ENCODE measurements at regions not wholly inside any gene's neighbourhood (a gene's known extent, or its start where the extent isn't known, plus 50 kb on each side); places are given as distances from the start of the nearest gene placed in this dataset.
"Not testable (repeated sequence)": the region's sequence is repeated elsewhere in the genome, so short reads cannot be mapped to it uniquely, and the experiment has no call there.

GRCh38 chr9:30609713-30610112 lies 1774.7 kb upstream of the ACO1 start:
- dilution Hi-C loops (cut with MboI; ENCODE audit: extremely low pct_ligation_motif_present, low sequenced_read_pairs) (no loop called here), intact Hi-C loops (cut with micrococcal nuclease) (no loop called here)
- TF ChIP-seq GATA2 (IDR thresholded peaks at IDR 0.05; ENCODE audit: insufficient read depth, insufficient read length, low read depth, low read length): no peak
- no peaks in the 10 kb centered on the region for H3K9me1 ChIP-seq (replicated peaks; ENCODE audit: control insufficient read depth, extremely low read depth, insufficient read depth, low read length)
- no peaks in the 10 kb centered on the region for H3K27me3 ChIP-seq (ENCODE audit: control insufficient read depth in 2 of 2, insufficient read depth in 2 of 2, low read length in 2 of 2)
- no peaks in the 10 kb centered on the region for H4K20me1 ChIP-seq (replicated peaks; ENCODE audit: control insufficient read depth, extremely low read depth, insufficient read depth, low read length)
- H3K79me2 ChIP-seq (ENCODE audit: control insufficient read depth, insufficient read depth, low read length): no peaks in the 10 kb centered on the region
- POLR2A ChIA-PET: no interaction called here
- no TSS peak for BruUV-seq (replicated peaks)
- no peak overlapping the region for H2AFZ ChIP-seq (ENCODE audit: low read depth, low read length)
- no peaks in the 10 kb centered on the region for H3K4me1 ChIP-seq (ENCODE audit: control insufficient read depth, extremely low read depth, insufficient read depth, low read length)
- H3K27ac ChIP-seq (ENCODE audit: insufficient read depth, low read depth, low read length): no peak overlapping the region
- no peak overlapping the region for H3K4me2 ChIP-seq (ENCODE audit: insufficient read depth, low read length)
- CTCF ChIA-PET: no interaction called here
- H3K36me3 ChIP-seq (ENCODE audit: control insufficient read depth in 2 of 2, extremely low read depth in 1 of 2, insufficient read depth in 2 of 2, low read length in 2 of 2): no peaks in the 10 kb centered on the region
- no peak overlapping the region for H3K4me3 ChIP-seq (replicated peaks in 1 of 3; ENCODE audit: insufficient read depth in 1 of 3, low read depth in 1 of 3, low read length in 3 of 3)
- H3K9me3 ChIP-seq (replicated peaks; ENCODE audit: control insufficient read depth, insufficient read depth, low read length): no peaks in the 10 kb centered on the region
- DNase-seq (ENCODE audit: low read depth, low spot score): no peak
- no peak overlapping the region for H3K9ac ChIP-seq (replicated peaks; ENCODE audit: extremely low read depth, insufficient read depth, low read length)
- no peak for FAIRE-seq

- H2AFZ ChIP-seq (ENCODE audit: low read depth, low read length); CTCF ChIA-PET; DNase-seq (ENCODE audit: low read depth, low spot score); H3K79me2 ChIP-seq (ENCODE audit: control insufficient read depth, insufficient read depth, low read length); H3K4me2 ChIP-seq (ENCODE audit: insufficient read depth, low read length); FAIRE-seq; dilution Hi-C loops (cut with MboI; ENCODE audit: extremely low pct_ligation_motif_present, low sequenced_read_pairs); H3K9me3 ChIP-seq (replicated peaks; ENCODE audit: control insufficient read depth, insufficient read depth, low read length); H3K9ac ChIP-seq (replicated peaks; ENCODE audit: extremely low read depth, insufficient read depth, low read length); H3K4me1 ChIP-seq (ENCODE audit: control insufficient read depth, extremely low read depth, insufficient read depth, low read length); H3K9me1 ChIP-seq (replicated peaks; ENCODE audit: control insufficient read depth, extremely low read depth, insufficient read depth, low read length); BruUV-seq (replicated peaks); H3K36me3 ChIP-seq (ENCODE audit: control insufficient read depth in 2 of 2, extremely low read depth in 1 of 2, insufficient read depth in 2 of 2, low read length in 2 of 2); H3K4me3 ChIP-seq (replicated peaks in 1 of 3; ENCODE audit: insufficient read depth in 1 of 3, low read depth in 1 of 3, low read length in 3 of 3); H3K27ac ChIP-seq (ENCODE audit: insufficient read depth, low read depth, low read length); H4K20me1 ChIP-seq (replicated peaks; ENCODE audit: control insufficient read depth, extremely low read depth, insufficient read depth, low read length); POLR2A ChIA-PET; intact Hi-C loops (cut with micrococcal nuclease); H3K27me3 ChIP-seq (ENCODE audit: control insufficient read depth in 2 of 2, insufficient read depth in 2 of 2, low read length in 2 of 2): not testable (repeated sequence)
Observed at GRCh38 chr9:30616782-30617181, 1767.7 kb upstream of the ACO1 start.

- no peaks in the 10 kb centered on the region for H3K79me2 ChIP-seq (ENCODE audit: control insufficient read depth, insufficient read depth, low read length)
- H2AFZ ChIP-seq (ENCODE audit: low read depth, low read length): no peak overlapping the region
- POLR2A ChIA-PET: no interaction called here
- H3K4me1 ChIP-seq (ENCODE audit: control insufficient read depth, extremely low read depth, insufficient read depth, low read length): no peaks in the 10 kb centered on the region
- BruUV-seq (replicated peaks): no TSS peak
- no peak overlapping the region for H3K4me3 ChIP-seq (replicated peaks in 1 of 3; ENCODE audit: insufficient read depth in 1 of 3, low read depth in 1 of 3, low read length in 3 of 3)
- TF ChIP-seq, protein P1, sequence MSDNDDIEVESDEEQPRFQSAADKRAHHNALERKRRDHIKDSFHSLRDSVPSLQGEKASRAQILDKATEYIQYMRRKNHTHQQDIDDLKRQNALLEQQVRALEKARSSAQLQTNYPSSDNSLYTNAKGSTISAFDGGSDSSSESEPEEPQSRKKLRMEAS (IDR thresholded peaks at IDR 0.05; ENCODE audit: insufficient read depth, insufficient read length): no peak
- TF ChIP-seq POLR2AphosphoS5 (IDR thresholded peaks at IDR 0.05; ENCODE audit: insufficient read depth, low read depth, low read length) (no peak), MYC (IDR thresholded peaks at IDR 0.05; ENCODE audit: low read depth, low read length) (no peak), GATA2 (IDR thresholded peaks at IDR 0.05; ENCODE audit: insufficient read depth, insufficient read length, low read depth, low read length) (no peak), EZH2 (IDR thresholded peaks at IDR 0.05; ENCODE audit: borderline replicate concordance, low read depth, low read length, severe bottlenecking) (no peak), FOS (IDR thresholded peaks at IDR 0.05; ENCODE audit: borderline replicate concordance, insufficient read depth, low read length) (no peak), JUN (IDR thresholded peaks at IDR 0.05; ENCODE audit: borderline replicate concordance, insufficient read depth, insufficient read length, low read depth) (no peak), POLR2A (IDR thresholded peaks at IDR 0.05; ENCODE audit: low read depth, low read length) (no peak)
- TF ChIP-seq, protein P2, sequence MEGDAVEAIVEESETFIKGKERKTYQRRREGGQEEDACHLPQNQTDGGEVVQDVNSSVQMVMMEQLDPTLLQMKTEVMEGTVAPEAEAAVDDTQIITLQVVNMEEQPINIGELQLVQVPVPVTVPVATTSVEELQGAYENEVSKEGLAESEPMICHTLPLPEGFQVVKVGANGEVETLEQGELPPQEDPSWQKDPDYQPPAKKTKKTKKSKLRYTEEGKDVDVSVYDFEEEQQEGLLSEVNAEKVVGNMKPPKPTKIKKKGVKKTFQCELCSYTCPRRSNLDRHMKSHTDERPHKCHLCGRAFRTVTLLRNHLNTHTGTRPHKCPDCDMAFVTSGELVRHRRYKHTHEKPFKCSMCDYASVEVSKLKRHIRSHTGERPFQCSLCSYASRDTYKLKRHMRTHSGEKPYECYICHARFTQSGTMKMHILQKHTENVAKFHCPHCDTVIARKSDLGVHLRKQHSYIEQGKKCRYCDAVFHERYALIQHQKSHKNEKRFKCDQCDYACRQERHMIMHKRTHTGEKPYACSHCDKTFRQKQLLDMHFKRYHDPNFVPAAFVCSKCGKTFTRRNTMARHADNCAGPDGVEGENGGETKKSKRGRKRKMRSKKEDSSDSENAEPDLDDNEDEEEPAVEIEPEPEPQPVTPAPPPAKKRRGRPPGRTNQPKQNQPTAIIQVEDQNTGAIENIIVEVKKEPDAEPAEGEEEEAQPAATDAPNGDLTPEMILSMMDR (IDR thresholded peaks at IDR 0.05; ENCODE audit: extremely low read depth in 1 of 2, insufficient read depth in 1 of 2, low read depth in 1 of 2, low read length in 2 of 2): no peak
- CTCF ChIA-PET: no interaction called here
- DNase-seq (ENCODE audit: low read depth, low spot score) (no peak), FAIRE-seq (no peak)
- intact Hi-C loops (cut with micrococcal nuclease) (no loop called here), dilution Hi-C loops (cut with MboI; ENCODE audit: extremely low pct_ligation_motif_present, low sequenced_read_pairs) (no loop called here)
- no peak overlapping the region for H3K9ac ChIP-seq (replicated peaks; ENCODE audit: extremely low read depth, insufficient read depth, low read length)
- H3K36me3 ChIP-seq (ENCODE audit: control insufficient read depth in 2 of 2, extremely low read depth in 1 of 2, insufficient read depth in 2 of 2, low read length in 2 of 2): no peaks in the 10 kb centered on the region
- H4K20me1 ChIP-seq (replicated peaks; ENCODE audit: control insufficient read depth, extremely low read depth, insufficient read depth, low read length): no peaks in the 10 kb centered on the region
- no peak overlapping the region for H3K27ac ChIP-seq (ENCODE audit: insufficient read depth, low read depth, low read length)
- no peaks in the 10 kb centered on the region for H3K27me3 ChIP-seq (ENCODE audit: control insufficient read depth in 2 of 2, insufficient read depth in 2 of 2, low read length in 2 of 2)
- no peaks in the 10 kb centered on the region for H3K9me3 ChIP-seq (replicated peaks; ENCODE audit: control insufficient read depth, insufficient read depth, low read length)
- no peaks in the 10 kb centered on the region for H3K9me1 ChIP-seq (replicated peaks; ENCODE audit: control insufficient read depth, extremely low read depth, insufficient read depth, low read length)
- H3K4me2 ChIP-seq (ENCODE audit: insufficient read depth, low read length): no peak overlapping the region
Observed at GRCh38 chr9:30622561-30622960, 1761.9 kb upstream of the ACO1 start.
